HepG2 (cell line): ENCODE measurements at regions not wholly inside any gene's neighbourhood (a gene's known extent, or its start where the extent isn't known, plus 50 kb on each side); places are given as distances from the start of the nearest gene placed in this dataset.

Source experiments
- ATAC-seq: fragments of 200-7000 bp; cut with Tn5 transposase; 3 replicates; pipeline ENCODE4 v1.9.1; 2020; ENCODE audit warnings: mild to moderate bottlenecking, moderate library complexity
- BruUV-seq: library from RNA; stranded (reverse); fragments of 400-500 nt; replicated peaks from 2 replicates; lab custom pipeline; 2021; lab: Mats Ljungman, UMichigan
- CTCF ChIA-PET: fragments of 300-600 bp; formaldehyde crosslinking; extraction: SDS; loops from one replicate; lab custom pipeline; 2021; ENCODE audit warnings: low total read pairs, inconsistent platforms, low intra/inter-chr PET ratio; lab: Yijun Ruan, JAX
- POLR2A ChIA-PET: fragments of 350-600 bp; sonication (Branson Sonifier 250); formaldehyde crosslinking; loops from one replicate; lab custom pipeline; 2020; ENCODE audit warnings: antibody characterized with exemption, inconsistent platforms; lab: Yijun Ruan, JAX
- DNase-seq: peaks from one replicate; pipeline ENCODE4 v3.0.0-alpha.2; 2015; ENCODE audit warnings: low spot score
- FAIRE-seq: peaks from 3 replicates; lab custom pipeline; 2011; peaks lifted over from hg19 to GRCh38; lab: Jason Lieb, UNC
- H2AFZ ChIP-seq: one replicate; pipeline ENCODE4 v1.6.1; 2011; ENCODE audit warnings: low read length, inconsistent platforms
- H3K27ac ChIP-seq: fragments of 300-600 bp; 3 replicates; pipeline ENCODE4 v1.8.0; 2011; ENCODE audit warnings: mixed run types, mild to moderate bottlenecking, mixed read lengths, low read length, inconsistent platforms; ENCODE audit not compliant: insufficient read depth; ENCODE audit errors: extremely low read length
- H3K27me3 ChIP-seq, 2 experiments: fragments of 200-600 bp in 1 of 2; 2 replicates in 1 of 2; 3 replicates in 1 of 2; pipeline versions ENCODE4 v1.6.0 to v1.8.0; 2011; ENCODE audit warnings: low read length in 2 of 2, mild to moderate bottlenecking in 2 of 2, moderate library complexity in 2 of 2, inconsistent platforms in 1 of 2; ENCODE audit not compliant: insufficient read depth in 2 of 2, control insufficient read depth in 1 of 2
- H3K36me3 ChIP-seq, 2 experiments: fragments of 200-600 bp in 1 of 2; replicated peaks in 1 of 2; 2 replicates in 1 of 2; 3 replicates in 1 of 2; pipeline versions ENCODE4 v1.5.1 to v1.8.0; 2011; ENCODE audit warnings: low read length in 2 of 2, inconsistent platforms in 1 of 2; ENCODE audit not compliant: insufficient read depth in 2 of 2, control insufficient read depth in 1 of 2
- H3K4me1 ChIP-seq: 2 replicates; pipeline ENCODE4 v1.5.1; 2012; ENCODE audit warnings: low read length, inconsistent platforms; ENCODE audit not compliant: insufficient read depth
- H3K4me2 ChIP-seq: 2 replicates; pipeline ENCODE4 v1.6.0; 2011; ENCODE audit warnings: low read depth, low read length, inconsistent platforms
- H3K4me3 ChIP-seq, 3 experiments: fragments of 200-600 bp in 1 of 3; sonication (generic), shearing (Covaris generic) in 1 of 3; replicated peaks in 1 of 3; 2 replicates each; pipeline ENCODE4 v1.5.1; 2011 to 2016; ENCODE audit warnings: low read length in 3 of 3, inconsistent platforms in 2 of 3, low read depth in 2 of 3, mild to moderate bottlenecking in 2 of 3, control low read depth in 1 of 3, mixed read lengths in 1 of 3; ENCODE audit not compliant: insufficient read depth in 1 of 3
- H3K79me2 ChIP-seq: one replicate; pipeline ENCODE4 v1.6.1; 2011; ENCODE audit warnings: low read length, inconsistent platforms; ENCODE audit not compliant: insufficient read depth
- H3K9ac ChIP-seq: 2 replicates; pipeline ENCODE4 v1.6.0; 2011; ENCODE audit warnings: mild to moderate bottlenecking, low read depth, low read length, inconsistent platforms; ENCODE audit not compliant: insufficient read depth
- H3K9me3 ChIP-seq: 2 replicates; pipeline ENCODE4 v1.5.1; 2012; ENCODE audit warnings: mild to moderate bottlenecking, low read length
- H4K20me1 ChIP-seq: 2 replicates; pipeline ENCODE4 v1.6.0; 2011; ENCODE audit warnings: inconsistent platforms, mild to moderate bottlenecking, low read length, moderate library complexity; ENCODE audit not compliant: insufficient read depth
- FOXA1 ChIP-seq, 2 experiments: fragments of 450-650 bp in 1 of 2; sonication (generic) in 1 of 2; formaldehyde crosslinking in 1 of 2; IDR thresholded peaks; 2 replicates each; pipeline versions ENCODE4 v1.4.0 to v1.6.1; 2016 to 2020; ENCODE audit warnings: missing genetic modification reagents in 1 of 2
- HOXD1 ChIP-seq: sonication (generic); formaldehyde crosslinking; IDR thresholded peaks from 2 replicates; pipeline ENCODE4 v1.5.0; 2020; ENCODE audit warnings: missing genetic modification reagents
- MBNL3 ChIP-seq: fragments of 250-450 bp; sonication (Bioruptor Pico); conservative IDR thresholded peaks from 2 replicates; pipeline ENCODE4 v1.8.0; 2022; ENCODE audit warnings: mild to moderate bottlenecking, inconsistent platforms
- MEIS1 ChIP-seq: sonication (generic); formaldehyde crosslinking; IDR thresholded peaks from 2 replicates; pipeline ENCODE4 v1.9.0; 2021; ENCODE audit warnings: mild to moderate bottlenecking, missing genetic modification reagents, moderate library complexity, borderline replicate concordance
- MIXL1 ChIP-seq: IDR thresholded peaks from 2 replicates; pipeline ENCODE4 v1.6.1; 2016
- MYNN ChIP-seq: sonication (generic); formaldehyde crosslinking; IDR thresholded peaks from 2 replicates; pipeline ENCODE4 v1.4.0; 2020; ENCODE audit warnings: mild to moderate bottlenecking, low read depth, missing genetic modification reagents
- PITX1 ChIP-seq: sonication (generic); formaldehyde crosslinking; IDR thresholded peaks from 2 replicates; pipeline ENCODE4 v1.5.1; 2020; ENCODE audit warnings: mild to moderate bottlenecking, missing genetic modification reagents
- PLRG1 ChIP-seq: fragments of 450-650 bp; conservative IDR thresholded peaks from 2 replicates; pipeline ENCODE4 v1.6.1; 2016
- RXRA ChIP-seq: sonication (generic); formaldehyde crosslinking; IDR thresholded peaks from 2 replicates; pipeline ENCODE4 v1.5.1; 2020; ENCODE audit warnings: missing genetic modification reagents
- SOX6 ChIP-seq, 2 experiments: fragments of 450-650 bp in 1 of 2; sonication (generic) in 1 of 2; formaldehyde crosslinking in 1 of 2; IDR thresholded peaks; 2 replicates each; pipeline versions ENCODE4 v1.4.0 to v1.6.1; 2017 to 2020; ENCODE audit warnings: antibody characterized with exemption in 1 of 2, mild to moderate bottlenecking in 1 of 2, missing genetic modification reagents in 1 of 2
- SPEN ChIP-seq: sonication (generic); formaldehyde crosslinking; IDR thresholded peaks from 2 replicates; pipeline ENCODE4 v1.5.1; 2020; ENCODE audit warnings: low read depth, mild to moderate bottlenecking, missing genetic modification reagents
- TOPORS ChIP-seq: sonication (generic); formaldehyde crosslinking; IDR thresholded peaks from 2 replicates; pipeline ENCODE4 v1.8.0; 2023; ENCODE audit warnings: mild to moderate bottlenecking, missing genetic modification reagents
- ZNF207 ChIP-seq: fragments of 450-650 bp; IDR thresholded peaks from 2 replicates; pipeline ENCODE4 v1.6.1; 2016; ENCODE audit warnings: antibody characterized with exemption, borderline replicate concordance
- ZNF225 ChIP-seq: sonication (generic); formaldehyde crosslinking; IDR thresholded peaks from 2 replicates; pipeline ENCODE4 v1.4.0; 2020; ENCODE audit warnings: mild to moderate bottlenecking, missing genetic modification reagents
- WGBS: methylation state at CpG from one replicate; pipeline ENCODE4 v1.1.6; 2017; ENCODE audit warnings: low lambda C conversion rate; 5-methylcytosine and 5-hydroxymethylcytosine counted together
- in situ Hi-C: cut with HindIII; loops from 2 replicates; pipeline ENCODE4 v1.10.0; 2017; ENCODE audit warnings: low pct_unique_long_range_greater_than_20kb; ENCODE audit not compliant: extremely low pct_ligation_motif_present
- intact Hi-C: fragments of 100-400 bp; cut with micrococcal nuclease; formaldehyde crosslinking; loops from one replicate; pipeline ENCODE4 v1.10.0; 2022; ENCODE audit not compliant: unreplicated experiment
- TF ChIP-seq, protein P1 (sequence below): fragments of 450-650 bp; IDR thresholded peaks from 2 replicates; pipeline ENCODE4 v1.6.1; 2017; ENCODE audit warnings: mild to moderate bottlenecking
- TF ChIP-seq, protein P2 (sequence below): sonication (generic); formaldehyde crosslinking; IDR thresholded peaks from 2 replicates; pipeline ENCODE4 v1.5.0; 2020; ENCODE audit warnings: mild to moderate bottlenecking, missing genetic modification reagents

DNA sequence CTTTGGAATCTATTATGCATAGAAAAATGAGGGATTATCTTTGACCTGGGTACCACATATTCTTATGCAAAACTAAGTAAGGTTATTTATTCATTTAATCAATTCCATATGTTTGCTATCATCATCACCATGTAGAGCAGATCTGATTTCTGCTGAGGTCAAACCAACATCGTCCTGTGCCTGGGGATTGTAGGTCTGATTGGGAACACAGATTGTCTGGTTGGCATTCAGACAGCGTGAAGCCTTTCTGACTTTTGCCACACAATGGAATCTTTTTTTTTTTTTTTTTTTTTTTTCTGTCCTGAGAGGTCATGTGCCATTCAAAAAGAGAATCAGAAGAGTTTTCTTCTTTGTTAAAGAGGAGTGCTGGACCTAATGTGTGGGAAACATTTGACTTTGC lies 142.9 kb downstream of the RAB11FIP2 start (continued):
- TF ChIP-seq PITX1 (CRISPR knock-in tag) (no peak), MEIS1 (CRISPR knock-in tag) (no peak)

DNA sequence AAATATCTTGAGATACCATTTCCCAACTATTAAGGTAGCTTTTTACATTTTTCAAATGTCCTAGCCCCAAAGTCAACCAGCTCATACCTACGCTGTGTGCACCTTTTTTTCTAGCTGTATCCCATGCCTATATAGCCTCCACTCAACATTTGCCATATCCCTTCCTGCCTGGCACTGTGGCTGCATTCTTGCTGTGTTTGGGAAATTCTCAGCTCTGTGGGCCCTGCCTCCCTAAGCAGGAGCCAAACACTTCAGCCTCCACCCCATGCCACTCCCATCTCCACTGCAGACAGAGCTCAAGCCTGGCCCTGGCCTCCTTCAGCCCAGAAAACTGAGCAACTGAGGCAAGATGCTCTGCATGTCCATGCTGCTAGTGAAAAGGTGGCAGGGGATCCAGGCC lies 141.3 kb downstream of the RAB11FIP2 start:
- no TSS peak for BruUV-seq
- no peaks in the 10 kb centered on the region for H3K36me3 ChIP-seq
- POLR2A ChIA-PET: no interaction called here
- CTCF ChIA-PET: no interaction called here
- H3K4me3 ChIP-seq: no peak overlapping the region
- ATAC-seq: no peak
- 30% methylated on average over 1 of the region's 1 CpG for WGBS
- in situ Hi-C loops: no loop called here
- intact Hi-C loops: no loop called here
- TF ChIP-seq MYNN (CRISPR knock-in tag) (no peak), SPEN (no peak), MBNL3 (CRISPR knock-in tag) (no peak), MIXL1 (no peak), RXRA (CRISPR knock-in tag) (no peak), FOXA1 (IDR thresholded peaks at IDR 0.05) (no peak), FOXA1 (CRISPR knock-in tag; IDR thresholded peaks at IDR 0.05) (no peak), ZNF207 (no peak), TOPORS (no peak), ZNF225 (CRISPR knock-in tag) (no peak), SOX6 (IDR thresholded peaks at IDR 0.05) (no peak), SOX6 (CRISPR knock-in tag; IDR thresholded peaks at IDR 0.05) (no peak), PLRG1 (no peak), HOXD1 (CRISPR knock-in tag) (no peak)
- TF ChIP-seq, protein P1, sequence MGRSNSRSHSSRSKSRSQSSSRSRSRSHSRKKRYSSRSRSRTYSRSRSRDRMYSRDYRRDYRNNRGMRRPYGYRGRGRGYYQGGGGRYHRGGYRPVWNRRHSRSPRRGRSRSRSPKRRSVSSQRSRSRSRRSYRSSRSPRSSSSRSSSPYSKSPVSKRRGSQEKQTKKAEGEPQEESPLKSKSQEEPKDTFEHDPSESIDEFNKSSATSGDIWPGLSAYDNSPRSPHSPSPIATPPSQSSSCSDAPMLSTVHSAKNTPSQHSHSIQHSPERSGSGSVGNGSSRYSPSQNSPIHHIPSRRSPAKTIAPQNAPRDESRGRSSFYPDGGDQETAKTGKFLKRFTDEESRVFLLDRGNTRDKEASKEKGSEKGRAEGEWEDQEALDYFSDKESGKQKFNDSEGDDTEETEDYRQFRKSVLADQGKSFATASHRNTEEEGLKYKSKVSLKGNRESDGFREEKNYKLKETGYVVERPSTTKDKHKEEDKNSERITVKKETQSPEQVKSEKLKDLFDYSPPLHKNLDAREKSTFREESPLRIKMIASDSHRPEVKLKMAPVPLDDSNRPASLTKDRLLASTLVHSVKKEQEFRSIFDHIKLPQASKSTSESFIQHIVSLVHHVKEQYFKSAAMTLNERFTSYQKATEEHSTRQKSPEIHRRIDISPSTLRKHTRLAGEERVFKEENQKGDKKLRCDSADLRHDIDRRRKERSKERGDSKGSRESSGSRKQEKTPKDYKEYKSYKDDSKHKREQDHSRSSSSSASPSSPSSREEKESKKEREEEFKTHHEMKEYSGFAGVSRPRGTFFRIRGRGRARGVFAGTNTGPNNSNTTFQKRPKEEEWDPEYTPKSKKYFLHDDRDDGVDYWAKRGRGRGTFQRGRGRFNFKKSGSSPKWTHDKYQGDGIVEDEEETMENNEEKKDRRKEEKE: no peak
- TF ChIP-seq, protein P2, sequence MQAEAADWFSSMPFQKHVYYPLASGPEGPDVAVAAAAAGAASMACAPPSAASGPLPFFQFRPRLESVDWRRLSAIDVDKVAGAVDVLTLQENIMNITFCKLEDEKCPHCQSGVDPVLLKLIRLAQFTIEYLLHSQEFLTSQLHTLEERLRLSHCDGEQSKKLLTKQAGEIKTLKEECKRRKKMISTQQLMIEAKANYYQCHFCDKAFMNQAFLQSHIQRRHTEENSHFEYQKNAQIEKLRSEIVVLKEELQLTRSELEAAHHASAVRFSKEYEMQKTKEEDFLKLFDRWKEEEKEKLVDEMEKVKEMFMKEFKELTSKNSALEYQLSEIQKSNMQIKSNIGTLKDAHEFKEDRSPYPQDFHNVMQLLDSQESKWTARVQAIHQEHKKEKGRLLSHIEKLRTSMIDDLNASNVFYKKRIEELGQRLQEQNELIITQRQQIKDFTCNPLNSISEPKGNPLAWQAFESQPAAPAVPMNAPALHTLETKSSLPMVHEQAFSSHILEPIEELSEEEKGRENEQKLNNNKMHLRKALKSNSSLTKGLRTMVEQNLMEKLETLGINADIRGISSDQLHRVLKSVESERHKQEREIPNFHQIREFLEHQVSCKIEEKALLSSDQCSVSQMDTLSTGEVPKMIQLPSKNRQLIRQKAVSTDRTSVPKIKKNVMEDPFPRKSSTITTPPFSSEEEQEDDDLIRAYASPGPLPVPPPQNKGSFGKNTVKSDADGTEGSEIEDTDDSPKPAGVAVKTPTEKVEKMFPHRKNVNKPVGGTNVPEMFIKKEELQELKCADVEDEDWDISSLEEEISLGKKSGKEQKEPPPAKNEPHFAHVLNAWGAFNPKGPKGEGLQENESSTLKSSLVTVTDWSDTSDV (CRISPR knock-in tag): no peak
- TF ChIP-seq, all 625 proteins: peak for 0
- Histone ChIP-seq H3K4me2 (no peak overlapping the region), H3K79me2 (no peaks in the 10 kb centered on the region), H4K20me1 (no peaks in the 10 kb centered on the region), H3K4me1 (no peaks in the 10 kb centered on the region), H3K27me3 (peaks cover 2 to 21% of the 10 kb centered on the region in 2 experiments; a peak in 3 of 5 replicates), H3K27ac (no peak overlapping the region), H3K9me3 (no peaks in the 10 kb centered on the region), H2AFZ (no peak overlapping the region), H3K9ac (no peak overlapping the region)
- no peak for FAIRE-seq
- no peak for DNase-seq
